Islet of Langerhans (tissue), 1 donor: ENCODE measurements at regions not wholly inside any gene's neighbourhood (a gene's known extent, or its start where the extent isn't known, plus 50 kb on each side); places are given as distances from the start of the nearest gene placed in this dataset.
"Not testable (repeated sequence)": the region's sequence is repeated elsewhere in the genome, so short reads cannot be mapped to it uniquely, and the experiment has no call there.

ENCODE experiments used
- FAIRE-seq: peaks from one replicate; lab custom pipeline; 2011; peaks lifted over from hg19 to GRCh38; lab: Jason Lieb, UNC

DNA sequence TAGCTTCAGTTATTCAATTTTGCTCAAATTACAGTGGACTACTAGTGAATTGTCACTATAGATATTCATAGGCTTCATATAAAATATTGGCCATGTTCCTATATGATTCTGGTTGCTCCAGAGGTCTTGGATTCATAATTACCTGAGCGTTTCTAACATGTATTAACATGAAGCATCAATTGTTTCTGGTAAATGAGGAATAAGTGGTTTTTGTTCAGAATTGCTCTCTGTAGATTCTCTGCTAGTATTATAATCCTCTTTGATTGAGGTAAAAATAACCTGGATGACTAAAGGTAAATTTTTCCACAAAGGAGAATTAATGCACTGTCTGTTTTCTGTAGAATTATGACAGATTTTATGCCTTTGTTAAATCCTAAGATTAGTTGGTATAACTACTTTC is 258.1 kb upstream of the CNTN6 start:
- FAIRE-seq, result no peak

DNA sequence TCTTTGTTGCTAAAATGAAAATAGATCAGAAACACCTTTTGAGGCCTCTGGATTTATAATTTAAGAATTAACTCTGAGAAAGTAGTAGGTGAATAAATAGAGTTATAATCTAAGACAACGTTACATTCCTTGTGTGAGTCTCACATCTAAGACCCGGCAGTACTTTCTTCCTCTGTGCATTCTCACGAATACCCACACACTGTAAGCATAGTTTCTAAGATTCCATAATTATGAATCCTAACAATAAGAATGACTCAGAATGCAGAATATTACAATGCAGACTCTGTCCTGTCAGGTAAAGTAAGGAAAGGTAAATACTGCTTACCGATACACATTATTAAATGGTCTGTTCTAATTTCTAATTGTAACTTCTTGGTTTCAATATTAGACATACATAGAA is 257.7 kb upstream of the CNTN6 start:
- FAIRE-seq, result no peak

GRCh38 chr3:839981-840380 is 252.8 kb upstream of the CNTN6 start:
- no peak for FAIRE-seq

DNA sequence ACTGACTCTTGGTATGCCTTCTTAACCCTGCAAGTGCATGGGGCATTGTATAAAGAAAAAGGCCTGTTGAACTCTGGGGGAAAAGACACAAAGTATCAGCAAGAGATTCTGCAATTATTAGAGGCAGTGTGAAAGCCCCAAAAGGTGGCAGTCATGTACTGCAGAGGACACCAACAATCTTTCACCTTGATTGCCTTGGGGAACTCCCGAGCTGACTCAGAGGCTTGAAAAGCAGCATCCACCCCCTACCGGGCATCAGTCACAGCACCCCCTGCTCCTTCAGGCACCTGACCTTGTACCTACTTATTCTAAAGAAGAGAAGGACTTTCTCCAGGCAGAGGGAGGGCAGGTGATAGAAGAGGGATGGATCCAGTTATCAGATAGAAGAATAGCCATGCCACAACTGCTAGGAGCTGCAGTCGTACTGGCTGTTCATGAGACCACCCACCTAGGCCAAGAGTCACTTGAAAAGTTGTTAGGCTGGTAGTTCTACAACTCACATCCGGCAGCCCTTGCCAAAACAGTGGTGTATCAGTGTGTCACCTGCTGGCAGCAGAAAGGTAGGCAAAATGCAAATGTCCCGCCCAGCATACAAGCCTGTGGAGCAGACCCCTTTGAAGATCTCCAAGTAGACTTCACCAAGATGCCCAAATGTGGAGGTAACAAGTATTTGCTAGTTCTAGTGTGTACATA is 241.6 kb upstream of the CNTN6 start:
- FAIRE-seq, result no peak

GRCh38 chr3:852033-852432 is 240.8 kb upstream of the CNTN6 start:
- FAIRE-seq, result no peak

DNA sequence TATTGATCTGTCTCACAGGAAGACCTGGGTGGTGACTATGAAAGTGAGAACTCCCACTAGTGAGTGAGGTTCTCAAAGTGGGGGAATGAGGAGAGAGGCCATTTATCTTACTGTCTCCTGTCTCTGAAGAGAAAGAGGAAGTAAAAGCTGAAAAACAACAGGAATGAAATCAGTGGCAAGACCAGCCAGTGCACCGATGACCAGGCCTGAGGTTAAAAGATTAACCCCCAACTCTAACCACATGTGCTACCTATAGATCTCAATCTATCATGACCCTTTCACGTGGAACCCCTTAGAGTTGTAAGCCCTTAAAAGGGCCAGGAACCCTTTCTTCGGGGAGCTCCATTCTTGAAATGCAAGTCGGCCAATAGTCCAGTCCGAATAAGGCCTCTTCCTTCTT is 239.3 kb upstream of the CNTN6 start:
- FAIRE-seq, result no peak

DNA sequence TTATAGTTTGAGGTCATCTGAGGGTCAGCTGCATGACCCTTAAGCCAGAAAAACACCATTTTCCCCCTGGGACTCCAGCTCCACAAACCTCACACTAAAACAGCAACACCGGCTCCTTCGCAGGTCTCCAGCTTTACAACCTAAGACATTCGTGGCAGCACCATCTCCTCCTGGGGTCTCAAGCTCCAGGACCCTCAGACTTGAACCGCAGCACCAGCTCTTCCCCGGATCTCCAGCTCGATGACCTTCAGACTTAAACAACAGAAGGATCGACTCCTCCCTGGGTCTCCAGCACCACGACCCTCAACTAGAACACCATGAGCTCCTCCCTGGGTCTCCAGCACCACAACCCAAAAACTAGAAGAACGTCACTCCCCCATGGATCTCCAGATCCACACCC is 233.7 kb upstream of the CNTN6 start:
- FAIRE-seq, result no peak

DNA sequence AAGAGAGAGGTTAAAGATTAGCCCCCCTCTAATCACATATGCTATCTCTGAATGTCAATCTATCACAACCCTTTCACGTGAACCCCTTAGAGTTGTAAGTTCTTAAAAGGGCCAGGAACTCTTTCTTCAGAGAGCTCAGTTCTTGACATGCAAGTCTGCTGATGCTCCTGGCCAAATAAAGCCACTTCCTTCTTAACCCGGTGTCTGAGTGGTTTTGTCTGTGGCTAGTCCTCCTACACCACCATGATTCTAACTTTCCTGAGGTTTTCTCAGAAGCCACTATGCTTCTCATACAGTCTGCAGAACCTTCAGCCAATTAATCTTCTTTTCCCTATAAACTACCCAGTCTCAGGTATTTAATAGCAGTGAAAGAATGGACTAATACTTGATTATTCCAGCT is 231.1 kb upstream of the CNTN6 start:
- no peak for FAIRE-seq

DNA sequence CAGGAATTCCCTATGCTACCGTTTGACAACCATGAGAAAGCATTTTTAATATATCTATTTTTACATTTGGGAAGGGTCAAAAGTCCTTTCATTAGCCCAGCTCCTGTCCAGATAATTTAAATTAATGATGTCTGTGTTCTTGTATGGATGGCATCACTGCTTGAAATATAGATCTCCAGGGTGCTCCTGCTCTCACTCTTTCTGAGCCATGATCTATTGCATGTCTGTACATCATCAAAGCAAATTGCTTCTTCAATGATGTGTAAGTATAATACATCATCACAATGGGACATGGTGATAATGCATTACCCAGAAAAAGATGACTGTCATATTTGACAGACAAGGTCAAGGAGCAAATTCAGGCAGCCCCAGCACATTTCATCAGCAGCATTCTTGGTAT is 223.6 kb upstream of the CNTN6 start:
- FAIRE-seq, result no peak

DNA sequence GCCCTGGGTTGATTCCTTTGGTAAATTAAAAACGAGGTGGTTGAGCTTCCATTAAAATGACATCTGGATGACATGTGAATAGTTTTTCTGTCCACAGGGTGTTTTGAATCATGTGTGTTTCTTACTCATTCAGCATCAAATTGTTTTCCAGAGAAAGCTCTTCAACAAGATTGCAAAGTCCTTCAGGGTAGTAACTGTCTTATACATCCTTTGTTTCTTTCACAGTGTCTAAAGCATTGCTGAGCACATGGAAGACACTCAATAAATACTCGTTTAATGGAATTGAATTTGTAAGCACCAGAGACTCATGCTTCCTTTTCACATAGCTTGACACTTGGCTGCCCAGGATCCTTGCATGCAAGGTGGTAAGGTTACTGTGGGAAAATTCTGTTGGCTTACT is 223.1 kb upstream of the CNTN6 start:
- FAIRE-seq, result no peak

GRCh38 chr3:871651-872050 is 221.2 kb upstream of the CNTN6 start:
- FAIRE-seq, result no peak

DNA sequence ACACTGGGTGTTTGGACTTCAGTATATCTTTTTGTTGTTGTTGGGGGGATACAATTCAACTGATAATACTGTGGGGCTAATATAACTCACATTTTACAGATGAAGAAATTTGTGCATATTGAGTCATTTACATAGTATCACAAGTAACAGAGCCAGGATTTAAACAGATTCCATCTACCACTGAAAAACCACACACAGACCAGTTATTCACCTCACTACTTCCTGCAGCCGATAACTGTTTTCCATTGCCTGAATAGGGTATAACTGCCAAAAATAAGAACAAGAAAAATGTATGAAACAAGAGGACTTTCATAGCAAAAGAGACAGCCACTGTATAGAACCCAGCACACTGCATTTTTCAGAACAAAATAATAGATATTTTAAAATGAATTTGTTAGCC is 215.8 kb upstream of the CNTN6 start:
- no peak for FAIRE-seq

DNA sequence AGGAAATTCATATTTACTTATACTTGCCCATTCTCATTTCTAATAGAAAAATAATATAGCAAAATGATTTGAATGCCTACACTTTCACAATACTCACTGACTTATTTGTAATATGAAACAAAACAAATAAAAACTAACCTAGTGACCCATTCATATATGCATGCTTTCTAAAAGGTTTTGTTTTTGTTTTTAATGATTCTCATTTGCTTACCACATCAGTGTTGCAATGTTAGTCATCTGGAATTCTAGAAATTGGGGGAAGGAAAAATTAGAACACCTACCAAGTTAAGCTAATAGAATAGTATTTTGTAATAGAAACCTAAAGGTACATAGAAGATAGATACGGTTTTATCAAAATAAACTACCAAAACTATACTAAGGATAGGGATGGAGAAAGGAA is 214.1 kb upstream of the CNTN6 start:
- FAIRE-seq, result no peak

- FAIRE-seq, result no peak
Measured at GRCh38 chr3:880371-880770, 212.5 kb upstream of the CNTN6 start.

- FAIRE-seq, result no peak
Measured at GRCh38 chr3:882533-882932, 210.3 kb upstream of the CNTN6 start.

- FAIRE-seq, result no peak
Measured at GRCh38 chr3:901953-902778, 190.7 kb upstream of the CNTN6 start.

DNA sequence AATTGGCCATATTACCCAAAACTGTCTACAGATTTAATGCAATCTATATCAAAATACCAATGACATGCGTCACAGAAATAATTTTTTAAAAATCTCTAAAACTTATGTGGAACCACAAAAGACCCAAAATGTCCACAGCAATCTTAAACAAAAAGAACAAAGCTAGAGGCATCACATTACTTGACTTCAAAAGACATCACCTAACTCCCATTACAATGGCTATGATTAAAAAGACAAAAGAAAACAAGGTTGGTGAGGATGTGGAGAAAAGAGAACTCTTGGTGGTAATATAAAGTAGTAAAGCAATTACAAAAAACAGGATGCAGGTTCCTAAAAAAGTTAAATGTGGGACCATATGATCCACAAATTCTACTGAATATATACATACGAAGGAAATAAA is 187.6 kb upstream of the CNTN6 start:
- FAIRE-seq, result no peak

GRCh38 chr3:906739-907138 is 186.1 kb upstream of the CNTN6 start:
- FAIRE-seq, result no peak

GRCh38 chr3:908839-909238 is 184.0 kb upstream of the CNTN6 start:
- no peak for FAIRE-seq

GRCh38 chr3:912717-913116 is 180.1 kb upstream of the CNTN6 start:
- FAIRE-seq, result not testable (repeated sequence)

DNA sequence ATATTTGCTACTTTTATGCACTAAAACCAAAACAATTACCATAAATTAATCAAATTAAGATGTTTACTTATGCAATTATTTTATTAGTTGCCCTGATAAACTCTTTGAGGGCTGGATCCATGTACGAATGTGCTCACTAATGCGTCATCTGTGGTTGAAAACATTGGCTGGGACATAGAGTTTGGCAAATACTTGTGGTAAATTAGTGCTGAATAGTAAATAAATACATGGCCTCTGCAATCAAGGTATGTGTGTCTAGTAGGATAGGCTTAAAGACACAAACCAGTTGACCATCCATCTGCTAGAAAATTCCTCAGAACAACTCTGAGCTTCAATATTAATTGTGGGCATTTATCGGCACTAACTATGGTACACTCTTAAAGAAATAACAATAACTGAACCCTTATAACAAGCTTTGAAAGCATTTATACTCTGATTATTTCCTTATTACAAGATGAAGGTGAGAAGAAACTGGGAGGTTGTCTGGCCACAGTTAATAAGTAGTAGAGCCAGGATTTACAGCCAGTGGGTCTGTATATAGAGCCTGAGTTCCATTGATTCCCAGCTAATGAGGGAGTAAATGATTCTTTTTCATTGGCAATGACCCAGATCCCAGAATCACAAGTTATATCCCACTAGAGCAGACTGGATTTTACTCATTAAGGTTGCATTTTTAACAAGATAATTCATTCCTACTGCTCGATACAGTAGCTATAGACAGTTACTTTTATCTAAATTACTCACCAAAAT is 169.5 kb upstream of the CNTN6 start:
- FAIRE-seq, result no peak

DNA sequence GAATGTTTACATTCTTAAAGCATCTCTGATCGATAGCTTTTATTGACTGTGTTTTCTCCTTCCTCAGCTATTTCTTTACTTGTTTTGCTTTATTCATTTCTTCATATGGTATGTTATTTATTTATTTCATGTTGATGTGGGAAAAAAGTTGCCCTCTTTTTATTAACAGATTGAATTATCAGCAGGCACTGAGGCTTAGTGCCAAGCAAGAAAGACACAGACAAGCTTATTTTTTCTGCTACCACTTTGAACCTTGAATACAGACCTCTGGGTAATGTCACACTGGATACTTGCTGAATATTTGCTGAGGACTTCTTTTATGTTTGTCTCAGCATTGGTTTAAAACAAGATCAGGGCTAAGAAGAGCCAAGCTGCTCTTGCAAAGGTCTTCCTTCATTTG is 162.0 kb upstream of the CNTN6 start:
- FAIRE-seq, result no peak

GRCh38 chr3:933326-933725 is 159.5 kb upstream of the CNTN6 start:
- FAIRE-seq, result no peak
